CD14-positive monocyte (primary cell): ENCODE measurements at regions not wholly inside any gene's neighbourhood (a gene's known extent, or its start where the extent isn't known, plus 50 kb on each side); places are given as distances from the start of the nearest gene placed in this dataset.

Experiments used
- DNase-seq, 3 donors: peaks; one replicate each; pipeline ENCODE4 v3.0.0-alpha.2; 2011 to 2022
- H2AFZ ChIP-seq: 2 replicates; pipeline ENCODE4 v1.6.0; 2012; ENCODE audit warnings: mild to moderate bottlenecking, low read depth, low read length, inconsistent platforms; ENCODE audit not compliant: insufficient read depth, poor library complexity, severe bottlenecking
- H3K27ac ChIP-seq, 2 donors: 1 replicate in 1 of 2; 2 replicates in 1 of 2; pipeline ENCODE4 v1.5.1; 2012 to 2013; ENCODE audit warnings: low read length in 2 of 2, control low read depth in 1 of 2, inconsistent platforms in 1 of 2, low read depth in 1 of 2, mild to moderate bottlenecking in 1 of 2
- H3K27me3 ChIP-seq, 2 donors: one replicate each; pipeline versions ENCODE4 v1.6.0 to v1.6.1; 2011 to 2013; ENCODE audit warnings: low read length in 2 of 2; ENCODE audit not compliant: control insufficient read depth in 2 of 2, insufficient read depth in 2 of 2
- H3K36me3 ChIP-seq, 2 donors: replicated peaks in 1 of 2; 1 replicate in 1 of 2; 2 replicates in 1 of 2; pipeline versions ENCODE4 v1.5.1 to v1.6.1; 2012 to 2013; ENCODE audit warnings: low read length in 2 of 2, control low read depth in 1 of 2, inconsistent platforms in 1 of 2, mild to moderate bottlenecking in 1 of 2; ENCODE audit not compliant: insufficient read depth in 2 of 2, control insufficient read depth in 1 of 2
- H3K4me1 ChIP-seq, 2 donors: 1 replicate in 1 of 2; 2 replicates in 1 of 2; pipeline versions ENCODE4 v1.5.1 to v1.6.1; 2012 to 2013; ENCODE audit warnings: low read length in 2 of 2, control low read depth in 1 of 2, inconsistent platforms in 1 of 2, mild to moderate bottlenecking in 1 of 2, moderate library complexity in 1 of 2; ENCODE audit not compliant: insufficient read depth in 2 of 2, control insufficient read depth in 1 of 2
- H3K4me2 ChIP-seq: replicated peaks from 2 replicates; pipeline ENCODE3; 2012; ENCODE audit warnings: low read length, moderate library complexity, mild to moderate bottlenecking; ENCODE audit not compliant: poor library complexity, severe bottlenecking; ENCODE audit errors: extremely low read depth
- H3K4me3 ChIP-seq, 3 experiments: fragments of 200-600 bp in 1 of 3; sonication (generic) in 1 of 3; replicated peaks in 1 of 3; 1 replicate in 2 of 3; 2 replicates in 1 of 3; pipeline ENCODE4 v1.5.1; 2011 to 2013; ENCODE audit warnings: low read length in 3 of 3, mild to moderate bottlenecking in 3 of 3, control low read depth in 2 of 3, low read depth in 2 of 3, inconsistent platforms in 1 of 3, moderate library complexity in 1 of 3
- H3K79me2 ChIP-seq: 2 replicates; pipeline ENCODE4 v1.6.0; 2012; ENCODE audit warnings: mild to moderate bottlenecking, control low read depth, inconsistent platforms, low read length, moderate library complexity; ENCODE audit not compliant: insufficient read depth
- H3K9ac ChIP-seq: 2 replicates; pipeline ENCODE4 v1.6.0; 2017; ENCODE audit warnings: low read length, mild to moderate bottlenecking; ENCODE audit not compliant: insufficient read depth, poor library complexity, severe bottlenecking
- H3K9me3 ChIP-seq, 2 donors: replicated peaks in 1 of 2; 1 replicate in 1 of 2; 2 replicates in 1 of 2; pipeline versions ENCODE4 v1.5.1 to v1.6.1; 2012 to 2013; ENCODE audit warnings: low read length in 2 of 2, control low read depth in 1 of 2; ENCODE audit not compliant: control insufficient read depth in 1 of 2, insufficient read depth in 1 of 2
- H4K20me1 ChIP-seq: 2 replicates; pipeline ENCODE4 v1.6.0; 2012; ENCODE audit warnings: mild to moderate bottlenecking, low read length, control low read depth, moderate library complexity; ENCODE audit not compliant: insufficient read depth
- H3K27ac Mint-ChIP-seq, 7 donors: one replicate each; pipeline ENCODE4 v1.8.0; 2020; ENCODE audit warnings: mild to moderate bottlenecking in 7 of 7, mixed read lengths in 7 of 7, moderate library complexity in 6 of 7, inconsistent platforms in 2 of 7
- H3K27me3 Mint-ChIP-seq, 3 donors: one replicate each; pipeline ENCODE4 v1.8.0; 2021 to 2022; ENCODE audit warnings: low read depth in 3 of 3, mild to moderate bottlenecking in 3 of 3, mixed read lengths in 3 of 3, moderate library complexity in 3 of 3, inconsistent platforms in 1 of 3
- H3K36me3 Mint-ChIP-seq, 2 donors: one replicate each; pipeline ENCODE4 v1.8.0; 2020; ENCODE audit warnings: mixed read lengths in 2 of 2, inconsistent platforms in 1 of 2, mild to moderate bottlenecking in 1 of 2
- H3K4me1 Mint-ChIP-seq: one replicate; pipeline ENCODE4 v1.8.0; 2020; ENCODE audit warnings: mild to moderate bottlenecking, mixed read lengths
- H3K4me3 Mint-ChIP-seq, 2 donors: one replicate each; pipeline ENCODE4 v1.8.0; 2020; ENCODE audit warnings: mild to moderate bottlenecking in 2 of 2, mixed read lengths in 2 of 2, moderate library complexity in 1 of 2
- H3K9me3 Mint-ChIP-seq, 7 donors: one replicate each; pipeline ENCODE4 v1.8.0; 2020 to 2022; ENCODE audit warnings: mixed read lengths in 7 of 7, mild to moderate bottlenecking in 6 of 7, moderate library complexity in 6 of 7, inconsistent platforms in 2 of 7
- CTCF ChIP-seq: fragments of 200-600 bp; IDR thresholded peaks from one replicate; pipeline ENCODE4 v1.8.0; 2022; ENCODE audit warnings: antibody characterized with exemption, mild to moderate bottlenecking
- WGBS: methylation state at CpG from one replicate; pipeline ENCODE4 v1.1.5; 2013; ENCODE audit warnings: missing lambda C conversion rate; ENCODE audit not compliant: insufficient coverage; 5-methylcytosine and 5-hydroxymethylcytosine counted together
- intact Hi-C, 2 donors: fragments of 100-400 bp; cut with micrococcal nuclease; formaldehyde crosslinking; loops; one replicate each; pipeline versions ENCODE4 v1.15.0 to v1.15.1; 2023

- H3K4me3 ChIP-seq, result no peak overlapping the region
- no peaks in the 10 kb centered on the region for H4K20me1 ChIP-seq
- 29% methylated on average over 1 of the region's 1 CpG for WGBS
- Mint-ChIP-seq H3K27ac (no peak overlapping the region), H3K4me3 (no peak overlapping the region), H3K9me3 (peaks cover 10 to 19% (median 16%) of the 10 kb centered on the region in 7 donors), H3K36me3 (no peaks in the 10 kb centered on the region), H3K4me1 (no peaks in the 10 kb centered on the region), H3K27me3 (peaks cover 3 to 6% (median 5%) of the 10 kb centered on the region in 3 donors)
- H3K36me3 ChIP-seq, result no peaks in the 10 kb centered on the region
- no peak overlapping the region for H3K27ac ChIP-seq
- H3K4me2 ChIP-seq, result no peak overlapping the region
- no peaks in the 10 kb centered on the region for H3K4me1 ChIP-seq
- intact Hi-C loops, result no loop called here
- no peak overlapping the region for H3K9ac ChIP-seq
- TF ChIP-seq CTCF, result no peak
- H3K79me2 ChIP-seq, result no peaks in the 10 kb centered on the region
- DNase-seq, result no peak
- H2AFZ ChIP-seq, result no peak overlapping the region
- no peaks in the 10 kb centered on the region for H3K27me3 ChIP-seq
- peaks cover 8 to 15% of the 10 kb centered on the region in 2 donors for H3K9me3 ChIP-seq
These were observed 102.9 kb upstream of the RAD23B start for GRCh38 chr9:107180206-107180605.

- no peak for DNase-seq
These were observed 99.9 kb upstream of the RAD23B start for GRCh38 chr9:107183176-107183575.

More at GRCh38 chr9:107183176-107183575, 99.9 kb upstream of the RAD23B start:
- Histone ChIP-seq H3K4me3 (no peak overlapping the region), H2AFZ (no peak overlapping the region), H3K9ac (no peak overlapping the region), H3K4me1 (no peaks in the 10 kb centered on the region), H3K9me3 (peaks cover 8 to 15% of the 10 kb centered on the region in 2 donors), H3K27ac (no peak overlapping the region), H3K4me2 (no peak overlapping the region), H3K36me3 (no peaks in the 10 kb centered on the region), H4K20me1 (no peaks in the 10 kb centered on the region), H3K27me3 (no peaks in the 10 kb centered on the region), H3K79me2 (no peaks in the 10 kb centered on the region)
- no peak for TF ChIP-seq CTCF
- no peaks in the 10 kb centered on the region for H3K4me1 Mint-ChIP-seq
- no peaks in the 10 kb centered on the region for H3K36me3 Mint-ChIP-seq
- intact Hi-C loops, result no loop called here
- no peak overlapping the region for H3K27ac Mint-ChIP-seq
- no peak overlapping the region for H3K4me3 Mint-ChIP-seq
- peaks cover 10 to 20% (median 16%) of the 10 kb centered on the region in 7 donors for H3K9me3 Mint-ChIP-seq
- peaks cover 6 to 11% (median 8%) of the 10 kb centered on the region in 3 donors for H3K27me3 Mint-ChIP-seq
